ENCODE measurements at regions not wholly inside any gene's neighbourhood (a gene's known extent, or its start where the extent isn't known, plus 50 kb on each side); places are given as distances from the start of the nearest gene placed in this dataset.
"Not testable (repeated sequence)": the region's sequence is repeated elsewhere in the genome, so short reads cannot be mapped to it uniquely, and the experiment has no call there.

GRCh38 chr13:76596216-76596615, 290.0 kb downstream of the KCTD12 start:
- DNase-seq, result no peak

- no peak for DNase-seq
These were observed 291.8 kb downstream of the KCTD12 start for GRCh38 chr13:76594435-76594834.

DNA sequence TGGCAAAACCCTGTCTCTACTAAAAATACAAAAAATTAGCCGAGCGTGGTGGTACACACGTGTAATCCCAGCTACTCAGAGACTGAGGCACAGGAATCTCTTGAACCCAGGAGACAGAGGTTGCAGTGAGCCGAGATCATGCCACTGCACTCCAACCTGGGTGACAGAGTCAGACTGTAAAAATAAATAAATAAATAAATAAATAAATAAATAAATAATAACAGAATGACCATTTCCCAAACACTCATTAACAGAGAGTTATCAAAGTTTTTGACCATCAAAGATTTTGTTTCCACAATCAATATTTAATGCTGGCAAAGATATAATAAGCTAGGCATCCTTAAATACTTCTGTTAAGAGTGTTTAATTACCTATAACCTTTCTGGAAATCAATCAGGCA, 299.4 kb downstream of the KCTD12 start:
- DNase-seq, result no peak

DNA sequence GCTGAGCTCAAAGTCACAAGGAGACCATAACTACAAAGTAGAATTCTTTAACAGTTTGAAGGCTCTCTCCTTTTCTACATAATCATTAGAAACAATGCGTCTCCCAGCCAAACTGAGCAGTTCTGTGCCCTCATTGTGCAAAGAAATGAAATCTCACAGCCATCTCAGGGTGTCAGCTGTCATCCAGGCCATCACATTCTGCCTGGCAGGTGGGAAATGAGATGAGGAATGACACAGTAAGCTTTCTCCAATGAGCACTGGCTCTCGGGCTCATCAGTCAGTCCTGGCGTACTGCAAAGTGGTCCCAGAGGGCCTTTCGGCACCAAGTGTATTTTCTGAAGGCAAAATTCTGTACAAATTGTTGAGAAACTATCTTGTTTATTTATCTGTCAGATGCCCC, 306.5 kb downstream of the KCTD12 start:
- DNase-seq, result no peak

DNA sequence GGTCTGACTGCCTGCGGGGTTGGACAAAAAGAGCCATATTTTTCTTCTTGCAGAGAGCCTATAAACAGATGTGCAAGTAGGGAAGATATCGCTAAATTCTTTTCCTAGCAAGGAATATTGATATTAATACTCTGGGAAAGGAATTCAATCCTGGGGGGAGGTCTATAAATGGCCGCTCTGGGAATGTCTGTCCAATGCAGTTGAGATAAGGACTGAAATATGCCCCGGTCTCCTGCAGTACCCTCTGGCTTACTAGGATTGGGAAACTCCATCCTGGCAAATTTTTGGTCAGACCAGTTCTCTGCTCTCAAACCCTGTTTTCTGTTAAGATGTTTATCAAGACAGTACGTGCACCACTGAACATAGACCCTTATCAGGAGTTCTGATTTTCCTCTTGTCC, 310.6 kb downstream of the KCTD12 start:
- DNase-seq, result not testable (repeated sequence)

- no peak for DNase-seq
These were observed 315.7 kb downstream of the KCTD12 start for GRCh38 chr13:76570510-76570971.

DNA sequence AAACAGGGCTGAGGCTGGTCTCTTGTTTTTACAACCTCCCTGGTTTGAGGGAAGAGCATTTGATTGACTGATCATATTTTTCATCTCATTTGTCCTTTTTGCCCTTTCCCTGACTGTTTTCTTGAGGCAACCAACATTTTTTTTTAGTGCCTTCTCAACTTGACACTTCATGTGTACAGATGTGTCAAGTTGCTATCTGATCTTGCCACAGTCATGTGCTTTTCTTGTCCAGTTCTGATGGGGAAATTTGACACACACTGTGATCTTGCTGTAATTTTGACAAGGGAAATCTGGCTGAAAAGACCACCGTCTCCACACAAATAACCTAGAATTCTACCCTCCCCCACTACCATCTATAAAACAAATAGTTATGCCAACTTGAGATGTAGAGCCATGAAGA, 329.6 kb downstream of the KCTD12 start:
- no peak for DNase-seq

GRCh38 chr13:76552807-76553206, 333.4 kb downstream of the KCTD12 start:
- no peak for DNase-seq

DNA sequence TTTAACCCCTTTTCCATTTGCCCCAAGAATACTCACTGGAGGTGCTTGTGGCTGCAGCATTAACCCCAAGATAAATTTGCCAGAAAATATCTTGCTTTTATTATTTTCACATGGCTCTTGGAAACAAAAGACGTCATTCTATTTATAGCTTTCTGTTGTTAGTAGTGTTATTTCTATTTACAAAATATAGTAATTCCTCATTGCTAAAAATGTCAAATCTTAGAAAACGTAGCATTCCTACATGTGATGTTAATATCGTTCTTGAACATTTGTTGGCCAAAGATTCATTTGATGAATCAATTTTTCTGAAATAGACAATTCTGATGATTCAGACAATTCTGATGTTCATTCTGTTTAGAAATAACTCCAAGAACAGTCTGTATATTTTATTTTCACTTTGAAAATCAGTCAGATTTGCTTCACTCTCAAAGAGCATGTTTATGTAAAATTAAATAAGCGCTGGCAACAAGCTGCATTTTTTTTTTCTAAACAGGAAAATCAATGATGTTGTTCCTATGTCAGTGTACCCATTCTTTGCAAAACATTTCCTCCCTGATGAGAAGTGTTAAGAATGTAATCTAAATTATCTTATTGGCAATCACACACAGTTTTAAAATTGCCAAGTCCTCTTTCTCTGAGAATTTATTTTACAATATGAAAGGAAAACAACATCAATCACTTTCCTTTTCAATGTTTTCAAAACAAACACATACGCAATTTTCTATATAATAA, 334.0 kb downstream of the KCTD12 start:
- DNase-seq, result no peak

DNA sequence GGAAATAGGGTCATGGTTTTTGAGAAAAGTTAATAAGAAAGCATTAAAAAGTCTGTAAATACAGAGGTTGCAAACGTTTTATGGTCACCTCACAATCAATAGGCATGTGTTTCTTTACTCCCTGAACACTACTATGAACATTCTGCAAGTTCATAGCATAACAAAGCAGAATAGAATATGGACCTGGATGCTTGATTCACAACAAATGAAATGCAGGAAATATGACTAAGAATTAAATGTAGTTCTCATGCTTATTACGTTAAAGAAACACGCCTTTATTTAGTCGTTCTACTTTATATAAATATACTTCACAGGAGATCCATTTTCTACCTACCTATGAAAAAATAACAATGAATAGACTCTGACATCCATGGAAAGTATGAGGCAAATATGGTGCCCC, 344.0 kb downstream of the KCTD12 start:
- no peak for DNase-seq

GRCh38 chr13:76538004-76538403, 348.2 kb downstream of the KCTD12 start:
- DNase-seq, result no peak

- DNase-seq, result no peak
These were observed 353.0 kb downstream of the KCTD12 start for GRCh38 chr13:76533251-76533650.

DNA sequence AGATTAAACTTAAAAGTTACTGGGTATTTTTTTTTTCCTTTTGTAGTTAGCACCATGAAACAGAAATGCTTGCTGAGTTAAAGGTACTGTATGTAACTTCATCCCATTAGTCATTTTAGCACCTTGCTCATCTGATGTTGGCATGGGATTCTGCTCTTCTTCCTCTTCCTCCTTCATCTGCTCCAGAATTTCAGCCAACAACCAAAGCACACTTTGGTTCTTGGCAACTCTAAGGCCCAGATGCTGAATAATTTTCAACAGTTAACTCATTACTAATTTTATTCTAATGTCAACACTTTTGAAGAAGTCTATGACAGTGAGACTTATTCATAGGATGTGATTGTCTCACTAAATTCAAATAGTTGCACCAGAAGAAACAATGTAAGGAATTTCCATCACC, 359.2 kb downstream of the KCTD12 start:
- DNase-seq, result no peak

GRCh38 chr13:76523740-76524340, 362.4 kb downstream of the KCTD12 start:
- no peak for DNase-seq

DNA sequence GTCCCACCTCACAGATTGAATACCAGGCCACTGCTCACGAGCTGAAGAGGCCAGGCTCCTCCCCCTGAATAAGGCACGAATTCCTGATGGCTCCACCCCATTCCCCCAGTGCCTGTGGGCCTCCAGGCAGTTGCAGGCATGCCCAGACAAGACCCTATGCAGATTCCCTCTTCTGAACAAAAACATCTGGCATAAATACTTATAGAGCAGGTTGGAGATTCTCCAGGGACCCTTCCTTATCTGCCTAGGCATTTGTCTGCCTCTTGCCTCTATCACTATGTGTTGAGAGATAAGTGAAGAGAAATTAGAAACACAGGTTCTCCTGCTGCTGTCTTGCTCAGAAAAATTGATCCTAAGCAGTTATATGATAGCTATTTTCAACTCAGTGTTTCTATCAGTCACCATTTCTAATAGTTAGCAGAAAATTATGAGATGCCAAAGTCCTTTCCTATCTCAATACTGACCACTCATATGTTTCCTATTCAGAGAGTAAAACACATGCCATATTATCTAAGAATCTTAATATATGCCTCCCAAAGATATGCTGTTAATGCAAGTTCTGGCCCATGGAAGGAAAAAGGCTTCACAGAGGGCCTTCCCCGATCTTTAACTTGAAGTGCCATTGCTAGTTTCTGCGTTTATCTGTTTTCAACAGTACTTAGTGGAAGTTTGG, 364.0 kb downstream of the KCTD12 start:
- no peak for DNase-seq

DNA sequence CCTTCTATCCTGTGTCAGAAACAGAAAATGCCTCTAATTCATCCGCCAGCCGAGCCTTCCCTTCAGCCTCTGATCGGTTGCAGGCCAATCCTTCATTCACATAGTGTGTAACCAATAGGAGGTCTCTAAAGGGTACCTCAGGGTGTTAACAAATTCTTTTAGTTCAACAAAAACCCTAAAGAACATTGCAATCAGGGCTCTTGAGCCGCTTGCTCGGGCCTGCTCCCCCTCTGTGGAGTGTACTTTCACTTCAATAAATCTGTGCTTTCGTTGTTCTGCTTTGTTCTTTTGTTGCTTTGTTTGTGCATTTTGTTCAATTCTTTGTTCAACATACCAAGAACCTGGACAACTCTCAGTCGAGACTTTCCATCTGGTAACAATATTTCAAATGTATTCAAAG, 366.5 kb downstream of the KCTD12 start:
- no peak for DNase-seq

DNA sequence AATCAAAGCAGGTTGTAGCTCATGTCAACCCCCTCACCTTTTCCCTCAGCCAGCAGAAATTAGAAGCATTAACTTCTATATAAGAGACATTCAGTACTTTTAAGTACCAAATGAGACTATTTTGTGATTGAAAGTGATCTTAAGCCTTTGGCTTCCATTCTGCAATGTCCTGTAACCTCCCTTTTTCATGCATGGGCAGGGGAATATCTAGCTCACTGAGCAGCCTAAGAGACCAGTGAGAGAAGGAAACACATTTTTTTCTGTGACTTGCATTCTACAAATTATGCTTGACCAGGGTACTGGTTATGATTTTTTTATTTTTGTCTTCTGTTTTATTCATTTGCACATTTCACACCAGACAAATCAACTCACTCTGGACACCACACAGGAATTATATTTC, 369.6 kb downstream of the KCTD12 start:
- no peak for DNase-seq

GRCh38 chr13:76516013-76516412, 370.2 kb downstream of the KCTD12 start:
- no peak for DNase-seq

- no peak for DNase-seq
These were observed 373.5 kb downstream of the KCTD12 start for GRCh38 chr13:76512721-76513145.

DNA sequence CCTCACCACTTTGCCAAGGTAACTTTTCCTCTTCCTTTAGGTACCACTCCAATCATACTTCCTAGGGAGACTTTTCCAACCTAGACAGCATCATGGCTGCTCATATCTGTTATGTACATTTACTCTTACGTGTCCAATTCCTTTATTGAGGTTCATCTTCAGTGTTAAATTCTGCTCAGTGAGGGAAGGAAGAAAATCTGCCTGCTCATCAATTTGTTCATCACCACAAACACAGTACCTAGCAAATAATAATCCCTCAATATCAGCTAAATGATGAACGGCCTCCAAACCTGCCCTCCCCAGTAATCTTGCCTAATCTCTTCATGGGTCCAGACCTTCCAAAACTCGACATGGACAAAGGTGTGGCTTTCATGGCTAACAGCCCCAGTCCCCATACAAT, 380.8 kb downstream of the KCTD12 start:
- no peak for DNase-seq

DNA sequence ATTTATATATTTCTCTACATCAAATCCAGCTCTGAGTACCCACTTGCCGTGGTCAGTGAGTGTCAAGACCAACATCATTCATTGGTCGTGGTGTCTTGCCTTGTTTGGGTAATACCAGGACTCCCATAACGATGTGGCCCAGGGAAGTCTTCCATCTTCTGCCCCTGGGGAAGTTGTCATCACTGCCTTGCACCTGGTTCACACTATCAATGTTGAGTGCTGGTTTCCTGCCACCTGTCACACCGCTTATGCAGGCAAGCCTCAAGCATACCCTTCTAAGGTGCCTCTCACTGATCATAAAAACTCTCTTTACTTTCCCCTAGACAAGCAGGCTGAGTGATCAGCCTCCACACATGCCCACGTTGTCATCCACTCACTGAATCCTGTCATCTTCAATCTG, 382.4 kb downstream of the KCTD12 start:
- no peak for DNase-seq

GRCh38 chr13:76503291-76503690, 382.9 kb downstream of the KCTD12 start:
- DNase-seq, result no peak

DNA sequence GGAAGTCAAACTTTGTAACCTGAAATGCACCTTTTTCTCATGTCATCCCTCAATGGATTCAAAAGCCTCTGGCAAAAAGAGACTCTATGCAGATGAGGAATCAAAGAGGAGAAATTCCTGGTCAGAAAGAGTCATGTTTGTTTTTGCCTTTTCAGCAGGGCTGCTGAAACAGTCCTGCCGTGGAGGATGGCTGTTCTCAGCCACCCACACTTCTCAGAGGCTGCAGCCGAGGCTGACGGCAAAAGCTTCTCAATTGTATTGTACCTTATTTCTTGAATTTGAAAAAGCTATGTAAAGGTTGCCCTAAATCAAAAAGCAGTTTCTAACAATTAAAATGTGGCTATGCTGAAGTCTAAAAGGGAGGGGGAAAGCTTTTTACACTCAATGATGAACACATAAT, 385.3 kb downstream of the KCTD12 start:
- no peak for DNase-seq

DNA sequence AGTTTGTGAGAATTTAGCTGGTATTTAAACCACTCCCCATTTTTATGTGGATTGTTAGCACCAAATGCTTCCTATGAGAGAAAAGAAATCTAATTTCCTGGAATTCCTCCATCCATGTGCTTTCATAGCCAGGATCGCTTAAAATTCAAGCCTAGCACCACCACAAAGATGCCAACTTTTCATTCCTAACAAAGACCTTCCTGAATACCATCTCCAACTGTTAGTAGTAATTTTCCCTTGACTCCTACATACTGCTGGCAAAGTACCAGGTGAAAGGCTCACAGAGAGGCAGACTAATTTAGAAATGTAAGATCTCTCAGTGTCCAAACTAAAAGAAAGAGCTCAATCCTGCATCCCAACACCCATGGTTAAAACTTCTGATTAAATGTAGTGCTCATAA, 386.3 kb downstream of the KCTD12 start:
- no peak for DNase-seq
